Brain microvascular endothelial cell (primary cell): ENCODE measurements at regions not wholly inside any gene's neighbourhood (a gene's known extent, or its start where the extent isn't known, plus 50 kb on each side); places are given as distances from the start of the nearest gene placed in this dataset.

Experiments
- DNase-seq: peaks from one replicate; pipeline ENCODE4 v3.0.0-alpha.2; 2020
- H3K27ac ChIP-seq: fragments of 250-450 bp; sonication (Bioruptor Pico); 2 replicates; pipeline ENCODE4 v1.5.1; 2020; ENCODE audit warnings: mild to moderate bottlenecking, moderate library complexity
- H3K27me3 ChIP-seq: fragments of 250-450 bp; sonication (Bioruptor Pico); replicated peaks from 2 replicates; pipeline ENCODE4 v1.5.1; 2020; ENCODE audit warnings: mild to moderate bottlenecking
- H3K36me3 ChIP-seq: fragments of 250-450 bp; sonication (Bioruptor Pico); replicated peaks from 2 replicates; pipeline ENCODE4 v1.5.1; 2020; ENCODE audit warnings: mild to moderate bottlenecking
- H3K4me3 ChIP-seq: 2 replicates; pipeline ENCODE4 v1.5.1; 2011; ENCODE audit warnings: low read depth, mild to moderate bottlenecking, control low read depth, low read length, moderate library complexity
- in situ Hi-C: cut with HindIII; loops from 2 replicates; pipeline ENCODE4 v1.10.0; 2017; ENCODE audit warnings: low sequenced_read_pairs, low pct_ligation_motif_present
- TF ChIP-seq, protein P1 (sequence below): IDR thresholded peaks from 2 replicates; pipeline ENCODE4 v1.5.1; 2011; ENCODE audit warnings: low read depth, mild to moderate bottlenecking, moderate library complexity, low read length, control low read depth, inconsistent platforms; ENCODE audit errors: missing control alignments

DNA sequence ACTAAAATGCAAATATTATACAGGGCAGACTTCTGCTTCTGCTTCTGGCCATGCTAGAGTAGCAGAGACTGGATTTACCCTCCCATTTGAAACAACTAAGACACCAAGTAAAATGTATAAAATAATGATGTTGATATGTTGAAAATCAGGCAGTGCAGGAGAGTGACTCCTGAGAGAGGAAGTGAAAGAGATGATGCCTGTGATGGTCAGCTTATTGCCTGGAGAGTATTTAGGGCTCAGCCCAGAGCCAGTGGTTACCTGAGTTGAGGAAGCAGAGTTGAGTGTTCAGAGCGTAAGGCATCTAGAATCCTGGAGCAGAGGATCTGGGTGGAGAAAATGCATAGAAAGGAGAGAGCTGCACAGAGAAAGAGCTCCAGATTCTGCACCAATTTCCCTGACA, 131.8 kb upstream of the C14orf180 start:
- Histone ChIP-seq H3K4me3 (no peak overlapping the region), H3K27me3 (no peaks in the 10 kb centered on the region), H3K36me3 (no peaks in the 10 kb centered on the region), H3K27ac (no peak overlapping the region)
- no peak for DNase-seq
- in situ Hi-C loops, result no loop called here
- TF ChIP-seq, protein P1, sequence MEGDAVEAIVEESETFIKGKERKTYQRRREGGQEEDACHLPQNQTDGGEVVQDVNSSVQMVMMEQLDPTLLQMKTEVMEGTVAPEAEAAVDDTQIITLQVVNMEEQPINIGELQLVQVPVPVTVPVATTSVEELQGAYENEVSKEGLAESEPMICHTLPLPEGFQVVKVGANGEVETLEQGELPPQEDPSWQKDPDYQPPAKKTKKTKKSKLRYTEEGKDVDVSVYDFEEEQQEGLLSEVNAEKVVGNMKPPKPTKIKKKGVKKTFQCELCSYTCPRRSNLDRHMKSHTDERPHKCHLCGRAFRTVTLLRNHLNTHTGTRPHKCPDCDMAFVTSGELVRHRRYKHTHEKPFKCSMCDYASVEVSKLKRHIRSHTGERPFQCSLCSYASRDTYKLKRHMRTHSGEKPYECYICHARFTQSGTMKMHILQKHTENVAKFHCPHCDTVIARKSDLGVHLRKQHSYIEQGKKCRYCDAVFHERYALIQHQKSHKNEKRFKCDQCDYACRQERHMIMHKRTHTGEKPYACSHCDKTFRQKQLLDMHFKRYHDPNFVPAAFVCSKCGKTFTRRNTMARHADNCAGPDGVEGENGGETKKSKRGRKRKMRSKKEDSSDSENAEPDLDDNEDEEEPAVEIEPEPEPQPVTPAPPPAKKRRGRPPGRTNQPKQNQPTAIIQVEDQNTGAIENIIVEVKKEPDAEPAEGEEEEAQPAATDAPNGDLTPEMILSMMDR, result no peak

DNA sequence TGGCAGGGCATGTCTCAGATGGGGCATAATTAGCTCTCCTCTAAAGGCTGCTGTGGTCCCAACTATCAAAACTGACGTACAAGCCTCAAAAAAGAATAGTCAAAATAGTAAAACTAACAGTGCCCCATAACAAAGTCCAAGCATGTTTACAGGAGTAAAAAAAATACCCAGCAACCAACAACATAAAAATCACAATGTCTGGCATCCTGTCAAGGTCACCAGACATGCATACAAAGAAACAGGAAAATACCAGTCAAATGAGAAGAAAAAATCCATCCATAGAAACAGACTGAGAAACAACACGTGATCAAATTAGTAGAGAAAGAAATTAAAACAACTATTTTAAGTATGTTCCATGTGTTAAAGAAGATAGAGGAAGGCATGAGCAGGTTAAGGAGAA, 131.2 kb upstream of the C14orf180 start:
- DNase-seq, result no peak
- in situ Hi-C loops, result no loop called here
- Histone ChIP-seq H3K4me3 (no peak overlapping the region), H3K27me3 (no peaks in the 10 kb centered on the region), H3K27ac (no peak overlapping the region), H3K36me3 (no peaks in the 10 kb centered on the region)
- TF ChIP-seq, protein P1, result no peak

DNA sequence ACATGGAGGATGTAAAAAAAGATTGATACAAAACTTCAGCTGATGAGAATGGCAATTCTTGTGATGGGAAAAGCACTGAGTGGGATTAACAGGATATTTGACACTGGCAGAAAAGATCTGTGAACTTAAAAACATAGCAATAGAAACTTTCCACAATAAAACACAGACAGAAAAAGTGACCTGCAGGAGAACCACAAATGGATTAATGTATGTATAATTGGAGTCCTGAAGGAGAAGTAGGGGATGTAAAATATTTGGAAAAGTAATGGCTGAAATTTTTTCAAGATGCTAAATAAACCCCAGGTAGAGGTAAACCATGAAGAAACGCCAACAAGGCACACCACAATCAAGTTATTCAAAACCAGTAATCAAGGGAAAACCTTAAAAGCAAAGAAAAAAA, 130.8 kb upstream of the C14orf180 start:
- no peak for DNase-seq
- no peaks in the 10 kb centered on the region for H3K27me3 ChIP-seq
- TF ChIP-seq, protein P1, result no peak
- no peak overlapping the region for H3K4me3 ChIP-seq
- H3K27ac ChIP-seq, result no peak overlapping the region
- in situ Hi-C loops, result no loop called here
- H3K36me3 ChIP-seq, result no peaks in the 10 kb centered on the region

DNA sequence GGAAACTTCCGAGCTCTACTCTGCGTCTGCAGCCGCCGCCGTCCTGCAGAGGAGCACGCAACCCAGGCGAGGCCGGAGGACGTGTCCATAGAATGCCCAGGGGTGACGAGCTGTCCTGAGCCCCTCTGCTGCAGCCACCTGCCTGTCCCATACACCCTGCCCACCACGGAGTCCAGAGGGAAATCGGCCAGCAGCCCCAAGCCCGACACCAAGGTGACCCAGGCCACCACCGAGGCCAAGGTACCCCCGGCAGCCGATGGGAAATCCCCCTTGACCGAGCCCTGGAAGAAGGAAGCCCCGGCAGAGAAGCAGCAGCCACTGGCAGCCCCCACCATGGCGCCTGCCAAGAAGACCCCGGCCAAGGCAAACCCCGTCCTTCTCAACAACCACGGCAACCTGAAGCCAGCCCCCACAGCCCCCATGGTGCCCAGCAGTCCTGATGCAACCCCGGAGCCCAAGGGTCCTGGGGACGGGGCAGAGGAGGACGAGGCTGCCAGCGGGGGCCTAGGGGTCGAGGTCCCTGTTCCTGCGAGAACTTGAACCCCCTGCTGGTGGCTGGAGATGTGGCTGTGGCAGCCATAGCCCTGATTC, 128.7 kb upstream of the C14orf180 start:
- Histone ChIP-seq H3K4me3 (no peak overlapping the region), H3K27ac (no peak overlapping the region), H3K36me3 (no peaks in the 10 kb centered on the region), H3K27me3 (no peaks in the 10 kb centered on the region)
- DNase-seq, result no peak
- in situ Hi-C loops, result no loop called here
- TF ChIP-seq, protein P1, result no peak

DNA sequence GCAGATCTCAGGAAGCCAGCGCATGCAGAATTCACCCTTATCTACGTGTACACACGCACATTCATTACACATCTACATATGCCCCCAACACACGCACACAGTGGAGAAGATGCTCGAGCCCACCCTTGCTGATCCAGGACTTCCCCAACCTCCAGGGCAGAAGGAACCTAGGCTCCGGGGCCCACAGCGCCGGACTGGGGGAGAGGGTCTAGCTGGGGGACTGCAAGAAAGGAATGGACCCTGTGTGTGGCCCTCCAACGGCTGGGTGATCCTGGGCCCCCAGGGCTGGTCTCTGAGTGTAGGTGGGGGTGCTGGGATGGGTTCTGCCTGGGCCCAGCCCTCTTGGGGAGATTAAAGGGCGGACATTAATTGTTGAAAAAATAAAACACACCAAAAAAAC, 128.1 kb upstream of the C14orf180 start:
- in situ Hi-C loops, result no loop called here
- Histone ChIP-seq H3K27me3 (no peaks in the 10 kb centered on the region), H3K4me3 (no peak overlapping the region), H3K27ac (no peak overlapping the region), H3K36me3 (no peaks in the 10 kb centered on the region)
- DNase-seq, result no peak
- TF ChIP-seq, protein P1, result no peak

DNA sequence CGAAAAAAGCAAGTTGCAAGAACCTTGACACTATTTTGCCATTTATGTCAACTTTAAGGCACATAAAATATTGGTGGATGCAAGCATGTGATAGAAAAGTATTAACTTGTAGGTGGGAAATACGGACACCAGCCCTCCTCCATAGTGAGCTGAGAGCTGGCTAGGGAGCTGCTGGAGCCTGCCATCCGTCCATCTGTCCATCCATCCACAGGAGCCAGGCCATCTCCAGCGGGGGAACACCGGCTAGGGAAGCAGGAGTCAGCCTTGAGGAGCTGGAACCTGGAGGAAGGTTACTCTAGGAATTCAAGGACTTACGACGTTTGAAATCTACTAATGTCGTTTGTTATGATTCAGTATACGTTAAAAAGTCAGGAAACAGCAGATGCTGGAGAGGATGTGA, 120.7 kb upstream of the C14orf180 start:
- TF ChIP-seq, protein P1, result no peak
- H3K4me3 ChIP-seq, result no peak overlapping the region
- no peak overlapping the region for H3K27ac ChIP-seq
- H3K27me3 ChIP-seq, result peaks cover 14% of the 10 kb centered on the region
- H3K36me3 ChIP-seq, result no peaks in the 10 kb centered on the region
- no peak for DNase-seq
- in situ Hi-C loops, result no loop called here
